ENCODE measurements at regions not wholly inside any gene's neighbourhood (a gene's known extent, or its start where the extent isn't known, plus 50 kb on each side); places are given as distances from the start of the nearest gene placed in this dataset.
"Not testable (repeated sequence)": the region's sequence is repeated elsewhere in the genome, so short reads cannot be mapped to it uniquely, and the experiment has no call there.

DNA sequence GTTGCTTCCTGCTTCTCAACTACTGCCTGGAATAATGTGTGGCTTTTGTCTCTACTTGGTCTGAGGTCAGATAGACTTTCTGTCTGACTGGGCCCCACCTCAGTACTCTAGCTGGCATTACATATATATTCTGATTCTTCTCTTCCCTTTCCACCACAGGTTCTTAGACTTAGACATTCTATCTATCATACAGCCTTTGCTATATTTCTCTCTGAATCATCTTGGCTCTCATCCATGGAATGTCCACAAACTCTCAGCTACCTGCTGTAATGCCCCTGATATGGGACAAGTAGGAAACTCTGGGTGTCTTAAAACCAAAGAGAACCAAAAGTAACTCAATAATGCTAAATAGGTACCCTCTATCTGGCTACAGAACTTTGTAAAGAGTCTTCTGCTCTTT lies 170.8 kb upstream of the FAM174A start:
- DNase-seq; H3K9me3 Mint-ChIP-seq (ENCODE audit: insufficient read depth); H3K27me3 Mint-ChIP-seq (ENCODE audit: low read depth); H3K36me3 Mint-ChIP-seq (ENCODE audit: low read depth); CTCF ChIA-PET; POLR2A ChIA-PET; H3K4me1 Mint-ChIP-seq (ENCODE audit: low read depth); H3K4me3 Mint-ChIP-seq; ATAC-seq; H3K27ac Mint-ChIP-seq: not testable (repeated sequence)

DNA sequence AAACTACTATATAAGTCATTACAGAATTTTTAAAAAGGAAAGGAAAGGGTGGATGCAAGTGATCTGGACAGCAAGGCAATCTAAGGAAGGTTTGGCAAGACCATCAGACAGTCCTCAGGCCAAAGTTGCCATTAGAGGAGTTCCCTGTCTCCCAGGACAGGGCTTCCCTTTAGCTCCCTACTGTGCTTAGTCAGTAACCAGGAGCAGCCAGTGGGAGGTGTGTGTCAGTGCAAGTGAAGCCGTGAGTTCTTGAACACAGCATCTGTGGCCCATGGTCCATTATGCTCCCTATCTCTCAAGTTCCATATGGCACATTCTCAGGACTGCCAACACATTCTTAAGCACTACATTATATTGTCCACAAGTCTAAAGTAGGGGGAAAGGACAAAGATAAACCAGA lies 175.2 kb upstream of the FAM174A start:
- H3K4me3 Mint-ChIP-seq; H3K27me3 Mint-ChIP-seq (ENCODE audit: low read depth); H3K9me3 Mint-ChIP-seq (ENCODE audit: insufficient read depth); H3K27ac Mint-ChIP-seq; ATAC-seq; DNase-seq; CTCF ChIA-PET; H3K36me3 Mint-ChIP-seq (ENCODE audit: low read depth); H3K4me1 Mint-ChIP-seq (ENCODE audit: low read depth); POLR2A ChIA-PET: not testable (repeated sequence)

DNA sequence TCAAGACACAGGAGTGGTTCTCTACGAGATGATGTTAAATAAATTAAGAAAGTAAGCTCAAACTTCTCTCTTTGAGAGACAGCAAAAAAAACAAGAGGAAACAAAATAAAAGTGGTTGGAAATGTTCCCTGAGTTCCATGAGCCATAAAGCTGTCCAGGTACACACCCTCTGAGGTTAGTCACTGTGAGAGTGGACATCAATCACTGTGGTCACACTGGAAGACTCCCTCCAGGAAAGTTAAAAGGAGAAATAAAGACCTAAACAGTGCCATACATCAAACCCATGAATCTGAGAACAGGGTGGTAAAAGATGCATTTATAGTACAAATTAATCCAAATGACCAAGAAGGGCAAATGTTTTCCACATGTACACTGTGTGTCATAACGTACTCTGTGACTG lies 188.9 kb upstream of the FAM174A start:
- POLR2A ChIA-PET; H3K9me3 Mint-ChIP-seq (ENCODE audit: insufficient read depth); H3K27ac Mint-ChIP-seq; H3K4me1 Mint-ChIP-seq (ENCODE audit: low read depth); DNase-seq; H3K36me3 Mint-ChIP-seq (ENCODE audit: low read depth); H3K4me3 Mint-ChIP-seq; ATAC-seq; H3K27me3 Mint-ChIP-seq (ENCODE audit: low read depth); CTCF ChIA-PET: not testable (repeated sequence)

DNA sequence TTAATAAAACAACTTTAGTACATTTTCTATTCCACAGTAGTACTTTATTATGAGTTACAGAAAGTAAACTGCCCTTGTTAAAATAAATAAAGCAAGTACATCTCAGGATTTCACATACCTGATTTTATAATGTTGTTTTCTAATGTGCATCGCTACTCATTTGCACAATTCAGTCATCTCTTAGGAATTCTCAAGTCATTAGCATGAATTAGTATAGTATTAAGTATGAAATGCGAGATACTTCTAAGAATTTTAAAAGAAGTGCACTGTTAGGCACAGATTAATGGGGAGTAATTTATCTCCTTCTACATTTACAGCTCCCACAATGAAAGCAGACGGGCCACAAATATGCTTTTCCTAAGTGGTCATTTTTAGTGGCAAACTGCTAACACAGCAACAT lies 193.7 kb upstream of the FAM174A start:
- H3K4me1 Mint-ChIP-seq (ENCODE audit: low read depth); ATAC-seq; CTCF ChIA-PET; H3K9me3 Mint-ChIP-seq (ENCODE audit: insufficient read depth); DNase-seq; H3K27me3 Mint-ChIP-seq (ENCODE audit: low read depth); H3K36me3 Mint-ChIP-seq (ENCODE audit: low read depth); H3K4me3 Mint-ChIP-seq; H3K27ac Mint-ChIP-seq; POLR2A ChIA-PET: not testable (repeated sequence)

DNA sequence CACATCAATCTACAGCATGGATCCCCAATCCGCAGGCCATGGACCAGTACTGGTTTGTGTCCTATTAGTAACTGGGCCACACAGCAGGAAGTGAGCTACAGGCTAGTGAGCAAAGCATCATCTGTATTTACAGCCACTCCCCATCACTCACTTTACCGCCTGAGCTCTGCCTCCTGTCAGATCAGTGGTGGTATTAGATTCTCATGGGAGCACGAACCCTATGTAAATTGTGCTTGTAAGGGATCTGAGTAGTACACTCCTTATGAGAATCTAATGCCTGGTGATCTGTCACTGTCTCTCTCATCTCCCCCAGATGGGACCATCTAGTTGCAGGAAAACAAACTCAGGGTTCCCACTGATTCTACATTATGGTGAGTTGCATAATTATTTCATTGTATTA lies 212.7 kb upstream of the FAM174A start:
- POLR2A ChIA-PET: no interaction called here
- DNase-seq: no peak
- ATAC-seq: no peak
- CTCF ChIA-PET: no interaction called here
- no peak overlapping the region for H3K27ac Mint-ChIP-seq
- H3K4me3 Mint-ChIP-seq: no peak overlapping the region
- H3K36me3 Mint-ChIP-seq (ENCODE audit: low read depth): no peaks in the 10 kb centered on the region
- H3K9me3 Mint-ChIP-seq (ENCODE audit: insufficient read depth): no peaks in the 10 kb centered on the region
- no peaks in the 10 kb centered on the region for H3K4me1 Mint-ChIP-seq (ENCODE audit: low read depth)
- H3K27me3 Mint-ChIP-seq (ENCODE audit: low read depth): no peaks in the 10 kb centered on the region

DNA sequence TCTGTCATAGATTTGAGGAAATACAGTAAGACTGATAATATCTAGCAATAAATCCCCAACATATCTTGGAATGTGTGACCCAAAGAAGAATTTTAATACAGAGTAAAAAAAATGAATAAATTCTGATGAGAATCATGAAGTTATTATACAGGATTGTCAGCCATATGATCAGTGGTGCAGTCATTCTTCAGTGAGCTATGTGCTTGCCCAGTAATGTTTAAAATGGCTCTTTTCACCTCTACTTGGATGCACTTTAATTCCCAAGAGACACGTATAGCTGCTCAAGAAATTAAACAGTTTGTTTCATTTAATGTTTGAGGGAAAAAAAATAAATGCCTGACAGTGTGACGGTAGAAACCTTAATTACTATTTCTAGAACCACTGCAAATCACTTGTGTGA lies 215.3 kb upstream of the FAM174A start:
- ChIA-PET CTCF (no interaction called here), POLR2A (no interaction called here)
- no peak overlapping the region for H3K4me3 Mint-ChIP-seq
- H3K9me3 Mint-ChIP-seq (ENCODE audit: insufficient read depth): no peaks in the 10 kb centered on the region
- H3K4me1 Mint-ChIP-seq (ENCODE audit: low read depth): no peaks in the 10 kb centered on the region
- ATAC-seq (no peak), DNase-seq (no peak)
- H3K27me3 Mint-ChIP-seq (ENCODE audit: low read depth): no peaks in the 10 kb centered on the region
- no peak overlapping the region for H3K27ac Mint-ChIP-seq
- H3K36me3 Mint-ChIP-seq (ENCODE audit: low read depth): no peaks in the 10 kb centered on the region

DNA sequence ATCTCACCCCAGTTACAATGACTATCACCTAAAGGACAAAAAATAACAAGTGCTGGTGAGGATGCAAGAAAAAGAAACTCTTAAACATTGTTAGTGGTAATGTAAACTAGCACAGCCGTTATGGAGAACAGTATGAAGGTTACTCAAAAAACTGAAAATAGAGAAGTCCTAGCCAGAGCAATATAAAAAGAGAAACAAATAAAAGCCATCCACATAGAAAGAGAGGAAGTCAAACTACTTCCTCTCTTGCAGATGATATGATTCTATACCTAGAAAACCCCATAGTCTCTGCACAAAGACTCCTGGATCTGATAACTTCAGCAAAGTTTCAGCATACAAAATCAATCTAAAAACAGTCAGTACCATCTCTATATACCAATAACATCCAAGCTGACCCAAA lies 221.5 kb upstream of the FAM174A start:
- Mint-ChIP-seq H3K36me3 (ENCODE audit: low read depth) (no peaks in the 10 kb centered on the region), H3K4me1 (ENCODE audit: low read depth) (no peaks in the 10 kb centered on the region), H3K27me3 (ENCODE audit: low read depth) (no peaks in the 10 kb centered on the region), H3K27ac (no peak overlapping the region), H3K4me3 (no peak overlapping the region), H3K9me3 (ENCODE audit: insufficient read depth) (no peaks in the 10 kb centered on the region)
- DNase-seq (no peak), ATAC-seq (no peak)
- CTCF ChIA-PET: no interaction called here
- POLR2A ChIA-PET: no interaction called here

DNA sequence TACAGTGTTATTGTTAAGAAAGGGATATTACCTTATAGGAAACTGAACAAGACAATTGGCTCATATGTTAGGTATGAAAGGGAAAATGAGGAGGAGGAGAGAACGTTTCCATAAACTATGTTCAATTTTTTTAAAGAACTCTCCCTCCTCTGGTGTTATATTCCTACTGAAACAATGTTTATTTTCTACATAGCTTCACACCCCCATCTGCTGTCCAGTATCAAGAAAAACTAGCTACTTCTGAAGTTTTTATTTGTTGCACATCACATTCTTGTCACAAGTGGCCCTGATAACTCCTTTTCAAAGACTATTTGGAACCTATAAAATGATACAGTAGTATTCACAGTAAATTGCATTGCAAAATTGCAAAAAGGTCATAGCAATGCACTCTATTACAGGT lies 223.4 kb upstream of the FAM174A start:
- Mint-ChIP-seq H3K27ac (no peak overlapping the region), H3K4me1 (ENCODE audit: low read depth) (no peaks in the 10 kb centered on the region), H3K36me3 (ENCODE audit: low read depth) (no peaks in the 10 kb centered on the region), H3K27me3 (ENCODE audit: low read depth) (no peaks in the 10 kb centered on the region), H3K9me3 (ENCODE audit: insufficient read depth) (no peaks in the 10 kb centered on the region), H3K4me3 (no peak overlapping the region)
- DNase-seq (no peak), ATAC-seq (no peak)
- ChIA-PET POLR2A (no interaction called here), CTCF (no interaction called here)

DNA sequence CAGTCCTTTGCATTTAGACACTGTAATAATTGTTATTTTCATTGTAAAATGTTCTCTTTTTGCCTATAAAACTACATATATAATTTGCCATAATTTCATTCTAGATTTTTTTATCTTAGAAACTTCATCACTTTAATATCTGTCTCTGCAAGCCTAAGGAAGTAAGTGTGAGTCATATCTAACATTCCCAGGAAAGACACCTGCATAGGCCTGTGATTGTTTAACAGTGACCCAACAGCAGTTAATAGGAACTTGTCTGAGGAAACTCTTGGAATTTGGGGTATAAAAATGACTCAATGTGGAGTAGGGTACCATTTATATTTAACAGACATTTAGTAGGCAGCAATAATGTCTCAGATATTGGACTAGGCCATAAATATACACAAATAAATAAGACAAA lies 229.2 kb upstream of the FAM174A start:
- no peaks in the 10 kb centered on the region for H3K4me1 Mint-ChIP-seq (ENCODE audit: low read depth)
- H3K27ac Mint-ChIP-seq: no peak overlapping the region
- H3K36me3 Mint-ChIP-seq (ENCODE audit: low read depth): no peaks in the 10 kb centered on the region
- ChIA-PET CTCF (no interaction called here), POLR2A (no interaction called here)
- no peaks in the 10 kb centered on the region for H3K9me3 Mint-ChIP-seq (ENCODE audit: insufficient read depth)
- H3K4me3 Mint-ChIP-seq: no peak overlapping the region
- ATAC-seq (no peak), DNase-seq (no peak)
- no peaks in the 10 kb centered on the region for H3K27me3 Mint-ChIP-seq (ENCODE audit: low read depth)

DNA sequence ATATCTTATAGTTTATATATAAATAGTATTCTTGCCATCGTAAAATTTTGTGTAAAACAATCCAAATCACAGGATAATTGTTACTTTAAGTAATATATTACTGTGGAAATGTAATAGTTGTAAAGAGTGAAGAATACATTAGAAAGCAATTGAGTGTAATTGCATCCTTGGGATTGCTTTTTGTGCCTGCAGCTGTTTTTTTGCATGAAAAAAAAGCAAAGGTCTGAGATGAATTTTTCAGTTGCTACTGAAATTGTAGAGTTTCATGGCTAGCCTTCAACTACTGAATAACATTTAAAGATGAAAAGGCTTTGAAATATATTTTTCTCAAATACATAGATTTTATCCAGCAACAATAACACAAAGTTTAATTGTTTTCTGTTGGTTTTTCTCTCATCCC lies 232.0 kb upstream of the FAM174A start:
- DNase-seq: no peak
- Mint-ChIP-seq H3K27me3 (ENCODE audit: low read depth) (no peaks in the 10 kb centered on the region), H3K4me3 (no peak overlapping the region), H3K9me3 (ENCODE audit: insufficient read depth) (no peaks in the 10 kb centered on the region), H3K36me3 (ENCODE audit: low read depth) (no peaks in the 10 kb centered on the region), H3K27ac (no peak overlapping the region), H3K4me1 (ENCODE audit: low read depth) (no peaks in the 10 kb centered on the region)
- ChIA-PET CTCF (no interaction called here), POLR2A (no interaction called here)
- ATAC-seq: no peak

DNA sequence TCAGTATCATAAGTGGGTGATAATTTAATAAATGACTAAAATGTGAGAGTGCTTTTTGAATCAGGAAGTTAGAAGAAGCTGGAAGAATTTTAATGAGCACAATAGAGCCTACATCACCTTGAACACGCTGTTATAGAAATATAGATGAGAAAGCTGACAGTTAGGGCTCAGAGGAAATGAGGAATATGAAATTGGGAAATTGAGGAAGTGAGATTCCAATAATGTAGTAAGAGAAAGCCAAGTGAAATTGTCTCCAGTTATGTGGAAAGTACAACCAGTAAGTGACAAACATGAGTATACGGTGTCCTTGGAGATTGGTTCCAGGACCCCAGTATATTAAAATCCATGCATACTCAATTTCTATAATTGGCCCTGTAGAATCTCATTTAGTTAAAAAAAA lies 235.9 kb upstream of the FAM174A start:
- no peak overlapping the region for H3K4me3 Mint-ChIP-seq
- H3K9me3 Mint-ChIP-seq (ENCODE audit: insufficient read depth): no peaks in the 10 kb centered on the region
- no peak for ATAC-seq
- H3K27me3 Mint-ChIP-seq (ENCODE audit: low read depth): no peaks in the 10 kb centered on the region
- no peak overlapping the region for H3K27ac Mint-ChIP-seq
- no peaks in the 10 kb centered on the region for H3K4me1 Mint-ChIP-seq (ENCODE audit: low read depth)
- ChIA-PET POLR2A (no interaction called here), CTCF (no interaction called here)
- no peaks in the 10 kb centered on the region for H3K36me3 Mint-ChIP-seq (ENCODE audit: low read depth)
- DNase-seq: no peak

DNA sequence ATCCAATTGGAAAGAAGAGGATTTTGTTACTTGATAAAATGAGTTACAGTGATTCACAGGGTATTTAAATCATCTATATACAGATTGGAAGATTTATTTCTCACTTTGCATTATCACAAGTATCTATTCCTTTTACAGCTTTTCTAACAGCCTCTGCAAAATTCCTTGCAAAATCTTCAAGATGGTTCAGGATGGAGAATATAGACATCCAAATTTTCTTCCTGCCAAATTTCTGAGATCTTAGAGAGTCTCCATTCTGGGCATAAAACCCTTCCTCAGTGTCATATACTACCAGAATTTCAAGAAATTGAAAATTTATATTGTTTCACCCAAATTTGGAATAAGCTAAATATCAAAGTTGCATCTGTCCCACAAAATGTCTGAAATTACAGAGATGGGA lies 259.1 kb upstream of the FAM174A start:
- CTCF ChIA-PET: no interaction called here

DNA sequence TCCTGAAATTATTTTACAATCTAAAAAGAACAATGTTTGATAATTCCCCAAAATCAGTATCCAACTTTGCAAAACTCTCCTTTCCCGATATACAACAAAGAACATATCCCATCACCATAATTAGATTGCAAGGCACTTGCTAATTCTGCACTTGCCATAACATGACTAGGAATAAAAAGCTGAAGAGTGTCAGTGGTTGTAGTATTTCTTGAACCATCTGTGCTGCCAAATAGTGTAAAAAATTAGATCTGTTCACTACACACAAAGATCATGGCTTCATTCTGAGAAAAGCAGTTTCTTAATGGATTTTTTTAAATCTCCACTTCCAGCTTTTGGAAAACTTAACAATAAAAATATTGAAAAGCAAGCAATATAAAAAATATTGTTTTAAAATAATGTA lies 259.5 kb upstream of the FAM174A start:
- Mint-ChIP-seq H3K4me3 (no peak overlapping the region), H3K27ac (no peak overlapping the region), H3K9me3 (ENCODE audit: insufficient read depth) (no peaks in the 10 kb centered on the region), H3K4me1 (ENCODE audit: low read depth) (no peaks in the 10 kb centered on the region), H3K36me3 (ENCODE audit: low read depth) (no peaks in the 10 kb centered on the region), H3K27me3 (ENCODE audit: low read depth) (no peaks in the 10 kb centered on the region)
- no peak for ATAC-seq
- ChIA-PET CTCF (no interaction called here), POLR2A (no interaction called here)
- DNase-seq: no peak

More for the DNA sequence above, 259.1 kb upstream of the FAM174A start:
- Mint-ChIP-seq H3K9me3 (ENCODE audit: insufficient read depth) (no peaks in the 10 kb centered on the region), H3K36me3 (ENCODE audit: low read depth) (no peaks in the 10 kb centered on the region), H3K4me3 (no peak overlapping the region), H3K4me1 (ENCODE audit: low read depth) (no peaks in the 10 kb centered on the region), H3K27me3 (ENCODE audit: low read depth) (no peaks in the 10 kb centered on the region), H3K27ac (no peak overlapping the region)
- DNase-seq (no peak), ATAC-seq (no peak)
- POLR2A ChIA-PET: no interaction called here

Measured in activated CD8-positive, alpha-beta T cell treated with anti-CD3 and anti-CD28 coated beads, Interleukin-2, amount 10 ng/mL, durations not matched to agents 7 days and 5 days (primary cell).